ENCODE measurements at regions not wholly inside any gene's neighbourhood (a gene's known extent, or its start where the extent isn't known, plus 50 kb on each side); places are given as distances from the start of the nearest gene placed in this dataset.
A peak's percentile ranks its signal among the peaks of the same experiment; 100 is the strongest.

DNA sequence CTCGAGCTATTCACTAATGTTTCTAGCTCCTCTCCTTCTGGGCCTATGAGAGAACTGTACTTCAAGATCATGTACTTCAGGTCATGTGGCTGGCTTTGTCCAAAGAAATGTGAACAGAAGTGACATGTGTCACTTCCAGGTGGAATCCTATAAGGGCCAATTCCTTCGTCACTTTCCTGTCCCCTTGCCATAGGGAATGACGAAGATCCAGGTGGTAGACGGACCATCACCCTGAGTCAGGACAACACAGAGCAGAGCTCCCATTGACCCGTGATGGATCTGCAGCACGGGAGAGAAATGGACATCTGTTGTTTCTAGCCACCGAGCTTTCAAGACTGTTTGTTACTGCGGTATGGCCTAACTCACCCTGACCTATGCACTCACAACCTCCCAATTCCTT, 157.0 kb downstream of the DRD1 start:
- ATAC-seq (no peak), FAIRE-seq (no peak), DNase-seq (ENCODE audit: low read depth in 1 of 2, low spot score in 1 of 2) (no peak)
- Histone ChIP-seq H3K4me2 (no peak overlapping the region), H3K9me3 (no peaks in the 10 kb centered on the region; the same call in 2 of the 3 replicates), H3K27ac (peak overlapping the region; percentile 65 to 82; a peak in 5 of 6 replicates), H3K4me1 (peaks cover 35% of the 10 kb centered on the region), H3K4me3 (no peak overlapping the region)
- WGBS (ENCODE audit: missing lambda C conversion rate) = 63% methylated on average over 8 of the region's 8 CpGs
- TF ChIP-seq, protein P1, sequence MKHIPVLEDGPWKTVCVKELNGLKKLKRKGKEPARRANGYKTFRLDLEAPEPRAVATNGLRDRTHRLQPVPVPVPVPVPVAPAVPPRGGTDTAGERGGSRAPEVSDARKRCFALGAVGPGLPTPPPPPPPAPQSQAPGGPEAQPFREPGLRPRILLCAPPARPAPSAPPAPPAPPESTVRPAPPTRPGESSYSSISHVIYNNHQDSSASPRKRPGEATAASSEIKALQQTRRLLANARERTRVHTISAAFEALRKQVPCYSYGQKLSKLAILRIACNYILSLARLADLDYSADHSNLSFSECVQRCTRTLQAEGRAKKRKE (CRISPR knock-in tag; IDR thresholded peaks at IDR 0.05; ENCODE audit: low read depth) = no peak
- TF ChIP-seq HOXA7 (CRISPR knock-in tag; IDR thresholded peaks at IDR 0.05) (no peak), ZFP36 (IDR thresholded peaks at IDR 0.05; ENCODE audit: borderline replicate concordance, partially characterized antibody) (no peak), CEBPB (IDR thresholded peaks at IDR 0.05) (no peak), EHMT2 (IDR thresholded peaks at IDR 0.05; ENCODE audit: low read depth) (no peak), HOXB5 (CRISPR knock-in tag; IDR thresholded peaks at IDR 0.05) (no peak), PHF8 (IDR thresholded peaks at IDR 0.05; ENCODE audit: borderline replicate concordance, low read depth) (no peak), POLR2A (IDR thresholded peaks at IDR 0.05; ENCODE audit: low read length) (no peak), BHLHE40 (IDR thresholded peaks at IDR 0.05; ENCODE audit: low read depth, low read length) (no peak), HOXB13 (CRISPR knock-in tag; IDR thresholded peaks at IDR 0.05; ENCODE audit: low read depth) (no peak), FOSB (CRISPR knock-in tag; IDR thresholded peaks at IDR 0.05) (no peak), RCOR1 (IDR thresholded peaks at IDR 0.05; ENCODE audit: low read depth, low read length) (no peak), JUNB (IDR thresholded peaks at IDR 0.05) (no peak), HEYL (CRISPR knock-in tag; IDR thresholded peaks at IDR 0.05) (no peak), RAD21 (conservative IDR thresholded peaks at IDR 0.05 in 1 of 2, IDR thresholded peaks at IDR 0.05 in 1 of 2) (no peak), MAZ (IDR thresholded peaks at IDR 0.05; ENCODE audit: borderline replicate concordance, low read depth, low read length) (no peak), ZC3H11A (IDR thresholded peaks at IDR 0.05) (no peak), EP300 (IDR thresholded peaks at IDR 0.05) (no peak)
- TF ChIP-seq, protein P2, sequence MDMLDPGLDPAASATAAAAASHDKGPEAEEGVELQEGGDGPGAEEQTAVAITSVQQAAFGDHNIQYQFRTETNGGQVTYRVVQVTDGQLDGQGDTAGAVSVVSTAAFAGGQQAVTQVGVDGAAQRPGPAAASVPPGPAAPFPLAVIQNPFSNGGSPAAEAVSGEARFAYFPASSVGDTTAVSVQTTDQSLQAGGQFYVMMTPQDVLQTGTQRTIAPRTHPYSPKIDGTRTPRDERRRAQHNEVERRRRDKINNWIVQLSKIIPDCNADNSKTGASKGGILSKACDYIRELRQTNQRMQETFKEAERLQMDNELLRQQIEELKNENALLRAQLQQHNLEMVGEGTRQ (IDR thresholded peaks at IDR 0.05) = no peak
- TF ChIP-seq, protein P3, sequence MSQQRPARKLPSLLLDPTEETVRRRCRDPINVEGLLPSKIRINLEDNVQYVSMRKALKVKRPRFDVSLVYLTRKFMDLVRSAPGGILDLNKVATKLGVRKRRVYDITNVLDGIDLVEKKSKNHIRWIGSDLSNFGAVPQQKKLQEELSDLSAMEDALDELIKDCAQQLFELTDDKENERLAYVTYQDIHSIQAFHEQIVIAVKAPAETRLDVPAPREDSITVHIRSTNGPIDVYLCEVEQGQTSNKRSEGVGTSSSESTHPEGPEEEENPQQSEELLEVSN (IDR thresholded peaks at IDR 0.05; ENCODE audit: borderline replicate concordance, low read depth) = no peak
- POLR2A ChIA-PET = interaction anchor here (2.0 kb wide), 1 partner anchor 91 kb away, joined by 9 read pairs; no protein-coding TSS in a partner anchor
- CTCF ChIA-PET = interaction anchor here (4.2 kb wide), 1 partner anchor 157 kb away, joined by 15 read pairs; the partner anchor contains the start of gene DRD1

DNA sequence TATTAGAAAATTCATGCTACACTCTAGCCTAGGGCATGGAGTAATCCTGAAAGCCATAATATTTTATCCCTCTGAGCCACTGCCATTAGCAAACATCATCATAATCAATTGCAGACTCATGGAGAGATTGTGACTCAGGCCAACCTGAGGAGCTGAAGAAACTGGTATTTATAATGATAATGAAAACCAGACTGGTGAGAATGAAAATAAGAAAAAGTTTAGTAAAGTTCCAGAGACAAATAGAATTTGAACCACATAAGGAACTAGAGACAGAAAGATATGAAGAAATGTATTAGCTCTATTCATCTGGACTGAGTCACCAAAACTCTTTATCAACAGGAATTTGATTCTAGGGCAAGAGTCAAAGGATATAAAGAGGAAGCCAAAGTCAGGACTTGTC, 158.7 kb downstream of the DRD1 start:
- Histone ChIP-seq H3K4me2 (0 out of 3 replicates have a peak overlapping the region, but pooled peaks have one; percentile 15), H3K4me3 (no peak overlapping the region), H3K27ac (peak overlapping the region in 1 of 2 experiments; percentile 37; a peak in 1 of 6 replicates), H3K4me1 (peaks cover 35% of the 10 kb centered on the region), H3K9me3 (no peaks in the 10 kb centered on the region; the same call in 2 of the 3 replicates)
- no peak for DNase-seq (ENCODE audit: low read depth in 1 of 2, low spot score in 1 of 2)
- no peak for FAIRE-seq
- POLR2A ChIA-PET = no interaction called here
- TF ChIP-seq EHMT2 (IDR thresholded peaks at IDR 0.05; ENCODE audit: low read depth) (no peak), RCOR1 (IDR thresholded peaks at IDR 0.05; ENCODE audit: low read depth, low read length) (no peak), CBX2 (IDR thresholded peaks at IDR 0.05; ENCODE audit: borderline replicate concordance, low read depth) (no peak), EHF (CRISPR knock-in tag; IDR thresholded peaks at IDR 0.05) (no peak), RFX5 (IDR thresholded peaks at IDR 0.05) (no peak)
- TF ChIP-seq, protein P4, sequence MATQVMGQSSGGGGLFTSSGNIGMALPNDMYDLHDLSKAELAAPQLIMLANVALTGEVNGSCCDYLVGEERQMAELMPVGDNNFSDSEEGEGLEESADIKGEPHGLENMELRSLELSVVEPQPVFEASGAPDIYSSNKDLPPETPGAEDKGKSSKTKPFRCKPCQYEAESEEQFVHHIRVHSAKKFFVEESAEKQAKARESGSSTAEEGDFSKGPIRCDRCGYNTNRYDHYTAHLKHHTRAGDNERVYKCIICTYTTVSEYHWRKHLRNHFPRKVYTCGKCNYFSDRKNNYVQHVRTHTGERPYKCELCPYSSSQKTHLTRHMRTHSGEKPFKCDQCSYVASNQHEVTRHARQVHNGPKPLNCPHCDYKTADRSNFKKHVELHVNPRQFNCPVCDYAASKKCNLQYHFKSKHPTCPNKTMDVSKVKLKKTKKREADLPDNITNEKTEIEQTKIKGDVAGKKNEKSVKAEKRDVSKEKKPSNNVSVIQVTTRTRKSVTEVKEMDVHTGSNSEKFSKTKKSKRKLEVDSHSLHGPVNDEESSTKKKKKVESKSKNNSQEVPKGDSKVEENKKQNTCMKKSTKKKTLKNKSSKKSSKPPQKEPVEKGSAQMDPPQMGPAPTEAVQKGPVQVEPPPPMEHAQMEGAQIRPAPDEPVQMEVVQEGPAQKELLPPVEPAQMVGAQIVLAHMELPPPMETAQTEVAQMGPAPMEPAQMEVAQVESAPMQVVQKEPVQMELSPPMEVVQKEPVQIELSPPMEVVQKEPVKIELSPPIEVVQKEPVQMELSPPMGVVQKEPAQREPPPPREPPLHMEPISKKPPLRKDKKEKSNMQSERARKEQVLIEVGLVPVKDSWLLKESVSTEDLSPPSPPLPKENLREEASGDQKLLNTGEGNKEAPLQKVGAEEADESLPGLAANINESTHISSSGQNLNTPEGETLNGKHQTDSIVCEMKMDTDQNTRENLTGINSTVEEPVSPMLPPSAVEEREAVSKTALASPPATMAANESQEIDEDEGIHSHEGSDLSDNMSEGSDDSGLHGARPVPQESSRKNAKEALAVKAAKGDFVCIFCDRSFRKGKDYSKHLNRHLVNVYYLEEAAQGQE (IDR thresholded peaks at IDR 0.05) = no peak
- no peak for ATAC-seq
- CTCF ChIA-PET = interaction anchor here (1.0 kb wide), 1 partner anchor 349 kb away, joined by 3 read pairs; no protein-coding TSS in a partner anchor

All from A549 (cell line).